GOT3 (cell line): ENCODE measurements at regions not wholly inside any gene's neighbourhood (a gene's known extent, or its start where the extent isn't known, plus 50 kb on each side); places are given as distances from the start of the nearest gene placed in this dataset.
"Not testable (repeated sequence)": the region's sequence is repeated elsewhere in the genome, so short reads cannot be mapped to it uniquely, and the experiment has no call there.

ENCODE experiments used
- DNase-seq: peaks from one replicate; lab custom pipeline; 2025; ENCODE audit warnings: mixed read lengths; lab: John Stamatoyannopoulos, UW

DNA sequence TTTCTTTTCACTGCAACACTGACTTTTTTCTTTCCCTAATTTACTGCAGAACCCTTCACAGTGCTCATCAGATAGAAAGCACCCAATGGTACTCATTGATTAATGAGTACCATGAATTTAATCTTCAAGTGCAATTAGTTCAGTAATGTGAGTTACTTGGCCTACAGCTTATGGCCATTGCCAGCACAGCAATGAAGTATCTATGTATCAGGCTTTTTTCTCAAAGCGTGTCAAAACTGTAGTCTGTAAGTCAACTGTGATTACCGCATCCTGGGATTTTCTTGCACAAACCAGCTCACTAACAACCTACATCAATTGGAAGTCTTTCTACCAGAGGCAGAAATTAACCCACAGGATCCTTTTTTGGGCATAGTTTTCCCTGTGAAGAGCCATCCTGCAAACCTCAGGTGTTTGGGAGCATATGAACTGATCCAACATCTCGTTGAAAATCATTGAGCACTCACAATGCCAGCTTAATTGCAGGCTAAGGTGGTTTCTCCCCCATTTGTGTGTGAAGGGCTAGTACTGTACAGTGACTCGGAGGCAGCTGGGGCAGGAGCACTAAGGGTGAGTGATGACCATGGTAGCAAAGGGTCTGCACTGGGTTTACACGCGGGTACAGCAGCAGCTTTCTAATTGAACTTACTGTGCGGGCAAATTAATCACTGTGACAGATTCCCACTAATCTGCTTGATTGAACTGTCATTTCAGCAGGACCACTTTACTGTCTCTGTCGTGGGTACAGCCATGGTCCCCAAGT lies 619.3 kb downstream of the SNAPC1 start:
- DNase-seq = no peak

DNA sequence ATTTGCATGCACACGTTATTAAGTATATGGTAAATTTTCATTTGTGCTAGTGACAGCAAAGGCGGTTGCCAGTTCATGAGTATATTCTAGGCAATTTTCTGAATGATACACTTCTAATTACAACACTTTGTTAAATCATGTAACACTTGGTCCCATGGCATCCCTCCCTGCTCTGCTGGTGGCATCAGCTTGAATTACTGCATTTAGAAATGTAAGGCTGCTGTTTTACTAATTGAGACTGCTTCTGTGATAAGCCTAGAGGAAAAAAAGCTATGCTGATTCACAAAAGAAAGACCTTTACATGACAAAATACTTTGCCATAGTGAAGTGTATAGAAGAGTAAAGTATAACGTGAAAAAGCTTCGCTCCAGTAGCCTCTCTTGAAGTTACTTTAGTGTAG lies 636.1 kb downstream of the KCNH5 start:
- DNase-seq = no peak

DNA sequence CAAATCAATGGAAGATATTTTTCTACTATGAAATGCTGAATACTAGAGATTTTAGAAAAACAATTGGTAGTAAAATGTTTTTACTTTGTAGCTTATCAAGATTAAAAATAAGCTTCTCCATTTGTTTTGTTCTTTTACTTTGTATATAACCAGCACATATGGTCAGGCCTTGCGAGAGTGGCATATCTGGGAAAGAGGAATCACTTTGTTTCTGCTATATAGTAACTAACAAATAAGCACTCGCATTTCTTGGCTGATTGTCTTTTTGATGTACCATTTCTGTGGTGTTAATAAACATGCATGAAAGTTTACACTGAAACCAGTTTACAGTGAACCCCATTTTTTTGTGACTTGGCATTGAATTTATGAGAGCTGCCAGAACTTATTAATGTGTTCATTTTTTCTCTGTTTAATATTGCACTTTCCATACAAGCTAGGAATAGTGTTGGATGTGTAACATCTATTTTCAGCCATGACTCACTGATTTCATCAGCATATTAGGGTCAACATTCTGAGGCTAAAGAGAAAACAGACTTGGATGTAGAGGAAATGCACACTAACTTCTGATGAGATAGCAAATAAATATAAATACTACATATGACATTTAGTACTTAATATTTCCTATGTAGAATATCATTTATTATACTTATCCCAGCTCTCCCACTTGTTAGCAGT lies 635.5 kb downstream of the KCNH5 start:
- DNase-seq = no peak

DNA sequence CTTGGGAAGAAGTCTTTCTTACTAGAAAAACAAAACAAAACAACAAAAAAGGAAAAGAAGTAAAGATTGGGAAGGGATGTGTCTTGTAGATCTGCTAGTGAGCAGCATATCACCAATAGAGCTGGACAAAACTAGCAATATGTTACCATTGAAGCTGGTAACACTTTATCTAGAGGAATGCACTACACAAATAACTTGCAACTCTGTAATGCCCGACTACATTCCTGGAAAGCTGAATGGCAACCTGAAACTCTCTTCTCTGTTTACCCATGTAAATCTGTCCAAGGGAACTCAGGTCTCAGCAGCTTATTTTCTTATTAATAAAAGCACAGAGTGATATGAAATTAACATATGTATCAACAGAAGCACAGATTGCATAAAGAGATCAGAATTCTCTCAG lies 624.4 kb downstream of the KCNH5 start:
- DNase-seq = no peak

DNA sequence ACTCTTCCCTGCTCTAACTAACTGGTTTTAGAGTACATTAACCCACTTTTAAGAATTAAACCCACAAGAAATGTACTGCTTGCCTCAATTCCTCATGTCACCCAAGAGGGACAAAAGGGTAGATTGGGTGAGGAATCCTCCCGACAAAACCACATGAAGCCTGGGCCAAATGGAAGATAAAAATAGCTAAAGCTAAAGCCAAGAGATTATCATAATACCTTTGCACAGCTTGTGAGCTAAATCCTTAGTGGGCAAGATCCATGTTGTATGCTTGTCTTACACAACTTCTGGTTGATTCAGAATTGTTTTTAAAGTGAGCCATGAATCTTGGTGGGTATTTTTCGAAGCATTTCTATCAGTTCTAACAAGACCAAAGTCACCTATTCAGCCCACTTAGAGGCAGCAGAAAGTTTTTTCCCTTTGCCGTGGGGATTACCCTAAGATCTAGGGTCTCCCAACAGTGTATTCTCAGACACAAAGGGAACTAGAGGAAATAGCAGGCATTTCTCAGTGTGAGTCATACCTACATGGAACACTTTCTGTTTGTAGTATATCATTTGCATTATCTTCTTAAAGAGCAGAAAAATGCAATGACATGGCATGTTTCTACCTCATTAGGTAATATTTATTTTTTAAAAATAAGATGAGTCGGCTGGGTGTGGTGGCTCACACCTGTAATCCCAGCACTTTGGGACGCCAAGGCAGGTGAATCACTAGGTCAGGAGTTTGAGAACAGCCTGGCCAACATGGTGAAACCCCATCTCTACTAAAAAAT lies 616.6 kb downstream of the KCNH5 start:
- no peak for DNase-seq

DNA sequence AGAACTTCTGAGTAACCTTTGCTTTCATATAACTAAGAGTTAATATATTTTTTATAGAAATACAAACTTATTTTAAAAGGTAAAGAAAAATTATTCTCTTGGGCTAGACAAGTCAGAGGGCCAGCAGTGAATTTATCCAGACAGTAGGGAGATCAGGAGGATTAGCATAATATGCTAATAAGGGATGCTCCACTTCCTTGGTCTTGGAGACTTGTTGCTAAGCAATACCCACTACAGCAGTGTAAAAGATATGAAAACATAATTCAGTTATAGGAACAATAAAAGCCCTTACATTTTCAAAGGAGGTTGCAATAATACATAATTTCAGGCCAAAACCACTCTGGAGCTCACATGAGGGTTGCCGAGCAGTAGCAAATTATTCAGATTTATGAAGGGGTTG lies 615.6 kb downstream of the KCNH5 start:
- DNase-seq = no peak

DNA sequence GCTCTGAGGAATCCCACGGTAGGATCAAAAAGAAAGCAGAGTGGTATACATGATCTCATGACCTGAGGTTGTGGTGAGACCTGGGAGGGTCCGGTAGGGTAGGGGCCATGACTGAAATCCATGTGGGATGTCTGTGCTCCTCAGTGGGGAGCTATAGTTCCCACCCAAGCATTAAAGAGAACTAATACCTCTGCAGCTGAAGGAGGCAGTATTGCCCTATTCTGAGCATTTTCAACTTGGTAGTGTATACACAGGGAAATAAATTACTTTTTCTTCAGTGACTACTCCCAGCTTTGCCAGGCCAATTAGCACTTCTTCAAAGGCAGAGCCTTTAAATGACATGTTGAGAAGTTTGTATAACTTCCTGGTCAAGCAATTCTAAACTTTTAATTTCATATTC lies 613.8 kb downstream of the KCNH5 start:
- no peak for DNase-seq

DNA sequence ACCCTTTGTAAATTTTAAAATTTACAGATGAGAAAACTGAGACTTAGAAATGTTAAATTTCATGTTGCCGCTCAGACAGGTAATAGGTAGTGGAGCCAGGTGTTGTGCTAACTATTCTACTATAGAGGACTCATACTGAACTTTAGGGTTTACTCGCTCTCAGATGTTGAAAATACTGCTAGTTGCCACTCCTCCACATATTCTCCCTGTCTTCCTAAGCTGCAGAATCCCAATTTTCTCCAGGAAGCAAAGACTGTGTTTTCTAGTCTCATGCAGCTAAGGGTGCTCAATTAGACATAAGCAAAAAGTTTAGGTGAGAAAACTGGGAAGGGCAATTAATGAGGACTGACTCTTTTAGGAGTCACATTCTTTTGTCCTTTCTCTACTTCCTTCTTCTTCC lies 612.3 kb downstream of the KCNH5 start:
- DNase-seq = no peak

DNA sequence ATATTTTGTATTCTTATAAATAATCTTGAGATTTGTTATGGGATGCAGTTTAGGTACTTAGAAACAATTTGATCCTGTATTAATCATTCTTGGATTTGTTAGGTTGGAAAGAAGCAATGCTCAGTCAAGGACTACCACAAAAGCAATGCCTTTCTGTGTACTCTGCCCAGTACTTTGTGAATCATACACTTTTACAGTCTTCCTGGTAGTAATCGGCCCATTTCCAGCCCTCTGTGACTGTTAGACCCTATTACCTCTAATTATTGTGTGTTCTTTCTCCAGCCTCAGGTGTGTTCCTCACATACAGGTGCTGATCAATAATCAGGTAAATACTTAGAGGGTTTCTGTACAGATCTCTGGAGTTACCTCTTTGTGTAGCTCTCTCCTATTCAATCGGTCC lies 609.0 kb downstream of the KCNH5 start:
- no peak for DNase-seq

DNA sequence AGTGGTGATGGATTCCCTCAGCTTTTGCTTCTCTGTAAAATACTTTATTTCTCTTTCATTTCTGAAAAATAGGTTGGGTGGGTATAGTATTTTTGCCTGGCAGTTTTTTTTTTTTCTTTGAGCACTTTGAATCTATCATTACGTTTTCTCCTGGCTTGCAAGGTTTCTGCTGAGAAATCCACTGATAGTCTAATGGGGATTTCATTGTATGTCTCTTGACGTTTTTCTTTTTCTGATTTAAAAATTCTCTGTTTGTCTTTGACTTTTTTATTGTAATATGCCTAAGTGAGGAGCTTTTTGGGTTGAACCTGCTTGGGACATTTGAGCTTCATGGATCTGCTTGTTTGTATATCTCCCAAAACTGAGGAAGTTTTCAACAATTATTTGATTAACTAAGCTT lies 606.0 kb downstream of the KCNH5 start:
- no peak for DNase-seq

DNA sequence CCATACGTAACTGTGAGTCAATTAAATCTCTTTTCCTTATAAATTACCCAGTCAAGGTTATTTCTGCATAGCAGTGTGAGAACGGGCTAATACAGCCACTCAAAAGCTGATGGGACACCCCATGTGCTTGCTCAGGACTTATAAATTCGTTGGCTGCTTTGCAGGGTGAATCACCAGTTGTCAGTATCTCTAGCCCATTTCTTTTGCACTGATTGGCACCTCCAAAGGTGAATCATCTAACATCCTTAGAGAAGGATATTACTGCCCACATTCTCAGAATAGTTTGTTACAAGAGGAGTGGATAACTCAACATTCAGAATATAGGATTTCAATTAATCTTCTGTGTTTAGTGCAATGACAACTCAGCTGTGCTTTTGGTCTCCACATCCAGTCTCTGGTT lies 601.5 kb downstream of the KCNH5 start:
- DNase-seq = no peak

DNA sequence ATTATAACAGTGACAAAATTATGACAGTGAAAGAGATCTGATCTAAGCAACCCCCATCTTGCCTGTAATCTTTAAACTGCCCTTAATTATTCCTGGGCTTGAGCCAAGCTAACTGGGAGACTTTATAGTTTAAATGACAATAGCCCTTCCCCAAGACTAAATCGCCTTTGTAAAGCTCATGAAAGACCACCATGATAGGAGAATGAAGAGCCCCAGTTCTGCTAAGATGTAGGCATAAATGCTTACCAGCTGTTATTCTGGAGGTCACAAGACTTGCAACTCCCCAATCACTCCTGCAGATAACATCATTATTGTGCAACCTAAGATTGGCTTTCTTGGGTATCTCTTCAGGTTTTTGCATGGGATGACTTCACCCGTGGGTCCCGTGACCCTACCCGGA lies 599.7 kb downstream of the KCNH5 start:
- DNase-seq = no peak

DNA sequence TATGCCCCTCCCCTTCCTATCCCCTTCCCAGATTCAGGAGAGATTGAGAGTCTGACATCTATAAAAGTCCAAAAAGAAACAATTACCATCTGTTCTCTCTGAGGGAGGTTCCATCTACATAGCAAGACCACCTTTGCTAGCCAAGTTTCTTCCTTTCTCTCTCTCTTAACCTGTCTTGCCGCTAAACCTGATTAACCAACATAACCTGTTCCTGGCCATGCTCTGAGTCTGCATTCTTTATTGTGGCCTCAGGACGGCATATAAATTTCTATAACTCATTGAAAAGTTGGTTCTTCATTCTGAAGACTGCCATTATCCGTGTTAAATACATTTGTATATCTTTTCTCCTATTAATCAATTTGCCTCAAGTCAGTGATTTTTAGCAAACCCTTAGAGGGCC lies 594.0 kb downstream of the KCNH5 start:
- no peak for DNase-seq

DNA sequence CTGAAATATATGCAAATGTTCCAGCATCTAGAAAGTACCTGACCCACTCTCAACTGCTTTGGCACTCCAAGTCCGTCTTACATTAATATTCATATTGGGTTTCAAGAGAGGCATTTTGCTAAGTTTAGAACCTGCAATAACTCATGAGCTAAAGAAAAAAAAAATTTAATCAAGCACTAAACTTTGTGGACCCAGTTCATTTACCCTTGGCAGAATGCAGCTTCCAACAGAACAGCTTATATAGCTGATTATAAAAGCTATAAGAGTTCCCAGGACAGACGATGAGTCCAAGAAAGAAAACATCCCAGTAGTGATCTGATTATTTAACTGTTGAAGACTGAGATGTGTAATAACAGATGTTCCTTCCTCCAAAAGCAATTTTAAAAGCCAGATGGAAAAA lies 592.0 kb downstream of the KCNH5 start:
- DNase-seq = no peak

DNA sequence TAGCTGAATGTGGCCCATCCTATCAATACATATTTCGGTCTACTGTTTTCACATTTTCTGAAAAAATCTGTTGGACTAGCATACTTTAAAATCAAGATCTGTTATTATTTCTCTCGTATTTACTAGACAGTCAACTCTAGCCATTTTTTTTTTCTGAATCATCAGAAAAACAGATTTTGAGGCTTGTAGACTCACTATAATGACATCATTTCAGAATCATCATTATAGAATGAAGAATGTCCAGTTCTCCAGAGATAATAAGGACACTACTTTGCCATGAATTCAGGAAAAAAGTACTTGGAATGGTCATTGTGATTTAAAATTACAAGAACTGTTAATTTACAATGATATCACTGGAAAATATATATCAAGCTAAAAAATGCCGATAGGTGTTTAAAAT lies 589.8 kb downstream of the KCNH5 start:
- DNase-seq = no peak

DNA sequence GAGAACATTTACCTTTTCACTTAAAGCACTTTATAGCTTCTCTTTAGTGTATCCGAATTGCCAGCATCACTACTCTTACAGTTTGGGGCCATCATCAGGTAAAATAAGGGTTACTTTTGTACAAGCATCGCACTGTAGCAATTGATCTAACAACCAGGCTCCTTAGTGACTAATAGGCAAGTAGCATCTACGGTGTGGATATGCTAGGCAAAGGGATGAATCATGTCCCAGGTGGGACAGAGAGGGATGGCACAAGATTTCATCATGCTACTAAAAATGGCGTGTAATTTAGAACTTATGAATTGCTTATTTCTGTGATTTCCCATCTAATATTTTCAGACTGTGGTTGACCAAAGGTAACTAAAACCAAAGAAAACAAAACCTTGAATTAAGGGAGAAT lies 582.3 kb downstream of the KCNH5 start:
- no peak for DNase-seq

DNA sequence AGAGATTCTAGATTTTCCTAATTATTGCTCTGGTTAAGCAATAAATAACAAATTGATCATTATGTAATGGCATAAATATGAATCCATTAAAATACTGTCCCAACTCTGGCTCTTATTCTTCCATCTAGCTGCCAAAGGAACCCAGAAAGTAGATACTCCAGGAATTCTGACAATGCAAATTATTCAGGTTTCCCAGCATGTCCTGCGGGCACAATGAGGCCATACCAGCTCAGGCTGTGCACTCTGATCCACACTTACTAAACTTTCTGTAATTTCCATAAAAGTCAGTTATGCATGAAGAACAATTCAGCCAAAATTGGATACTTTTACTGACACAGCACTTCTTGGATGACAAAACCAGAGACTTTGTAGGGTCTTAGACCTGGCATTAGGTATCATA lies 576.3 kb downstream of the KCNH5 start:
- DNase-seq = no peak

DNA sequence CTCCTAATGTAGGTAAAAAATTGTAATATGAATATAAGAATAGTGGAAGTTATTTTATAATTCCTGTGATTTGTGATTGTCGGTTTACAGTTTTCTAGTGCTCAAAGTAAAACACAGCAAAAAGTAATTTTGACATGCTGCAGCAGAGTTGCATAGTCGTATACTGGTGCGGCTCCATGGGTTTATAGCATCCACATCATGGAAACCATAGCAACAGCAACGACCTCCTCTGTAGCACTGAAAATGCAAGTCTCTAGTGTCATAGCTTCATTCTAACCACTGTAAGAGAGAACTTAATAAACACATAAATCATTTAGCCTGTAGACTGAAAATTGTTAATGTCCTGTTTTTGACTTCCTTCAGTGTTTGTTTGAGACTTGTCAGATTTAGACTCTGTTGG lies 574.3 kb downstream of the KCNH5 start:
- DNase-seq = no peak

DNA sequence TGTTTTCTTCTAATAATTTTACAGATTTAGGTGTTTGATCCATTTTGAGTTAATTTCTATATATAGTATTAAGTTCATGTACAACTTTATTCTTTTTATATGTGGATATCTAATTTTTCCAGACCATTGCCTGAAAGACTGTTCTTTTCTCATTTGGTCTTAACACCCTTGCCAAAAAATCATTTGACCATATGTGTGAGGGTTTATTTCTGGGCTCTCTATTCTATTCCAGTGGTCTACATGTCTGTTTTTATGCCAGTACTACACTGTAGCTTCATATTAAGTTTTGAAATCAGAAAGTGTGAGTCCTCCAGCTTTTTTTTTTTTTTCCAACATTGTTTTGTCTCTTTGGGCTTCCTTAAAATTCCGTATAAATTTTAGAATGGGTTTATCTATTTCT lies 554.1 kb downstream of the KCNH5 start:
- DNase-seq = no peak

DNA sequence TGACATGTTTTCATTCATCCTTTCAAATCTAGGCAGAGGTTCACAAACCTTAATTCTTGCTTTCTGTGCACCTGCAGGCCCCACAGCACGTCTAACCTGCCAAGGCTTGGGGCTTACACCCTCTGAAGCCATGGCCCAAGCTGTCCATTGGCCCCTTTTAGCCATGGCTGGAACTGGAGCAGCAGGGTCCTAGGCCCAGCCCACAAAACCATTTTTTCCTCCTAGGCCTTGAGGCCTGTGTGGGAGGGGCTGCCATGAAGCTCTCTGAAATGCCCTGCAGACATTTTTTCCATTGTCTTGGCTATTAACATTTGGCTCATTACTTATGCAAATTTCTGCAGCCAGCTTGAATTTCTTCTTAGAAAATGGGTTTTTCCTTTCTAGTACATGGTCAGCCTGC lies 547.5 kb downstream of the KCNH5 start:
- no peak for DNase-seq

DNA sequence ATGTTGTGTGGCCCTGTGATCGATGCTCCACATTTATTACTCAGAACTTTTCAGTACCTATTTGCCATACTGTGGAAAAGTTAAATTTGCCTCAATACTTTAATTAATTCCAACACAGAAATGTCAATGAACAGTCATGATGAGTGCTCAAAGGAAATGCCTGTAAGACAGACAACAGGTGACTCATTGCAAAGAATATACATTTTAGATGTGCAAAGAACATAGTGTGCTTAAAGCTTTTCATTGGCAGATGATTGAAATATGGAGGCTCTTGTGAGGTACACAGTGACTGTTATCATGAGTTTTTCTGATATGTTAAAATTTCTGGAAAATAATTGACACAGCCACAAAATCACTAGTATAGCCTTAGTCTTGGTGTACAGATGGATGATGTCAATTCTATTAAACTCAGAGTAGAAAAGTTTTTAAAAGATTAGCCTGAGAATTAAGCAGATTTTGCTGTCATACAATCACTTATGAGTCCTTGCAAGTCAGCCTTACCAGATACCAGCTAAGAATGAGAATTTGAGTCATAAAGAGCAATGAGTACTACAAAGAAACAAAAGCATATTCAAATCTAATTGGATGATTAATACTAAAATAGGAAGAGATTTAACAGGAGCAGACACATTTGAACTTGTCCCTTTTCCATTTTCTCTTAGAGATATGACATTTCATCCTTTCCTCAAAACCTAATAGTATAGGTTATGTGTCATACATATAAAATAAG lies 544.1 kb downstream of the KCNH5 start:
- no peak for DNase-seq

DNA sequence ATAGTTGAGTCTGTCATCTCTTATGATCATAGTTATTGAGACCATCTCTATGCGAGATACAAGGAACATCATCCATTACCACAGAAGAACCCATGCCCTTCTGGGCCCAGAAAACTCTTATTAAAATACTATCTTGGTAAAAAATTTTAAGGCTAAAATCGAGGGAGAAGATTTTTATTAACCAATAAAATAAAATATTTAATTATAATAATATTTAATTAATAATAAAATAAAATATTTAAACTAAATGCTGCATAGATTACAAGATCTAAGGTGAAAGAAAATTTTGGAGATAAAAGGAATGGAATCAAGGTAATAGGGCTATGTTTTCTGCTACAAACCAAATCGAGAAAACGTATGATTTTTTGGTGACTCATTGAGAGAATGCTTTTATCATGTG lies 540.2 kb downstream of the KCNH5 start:
- no peak for DNase-seq

DNA sequence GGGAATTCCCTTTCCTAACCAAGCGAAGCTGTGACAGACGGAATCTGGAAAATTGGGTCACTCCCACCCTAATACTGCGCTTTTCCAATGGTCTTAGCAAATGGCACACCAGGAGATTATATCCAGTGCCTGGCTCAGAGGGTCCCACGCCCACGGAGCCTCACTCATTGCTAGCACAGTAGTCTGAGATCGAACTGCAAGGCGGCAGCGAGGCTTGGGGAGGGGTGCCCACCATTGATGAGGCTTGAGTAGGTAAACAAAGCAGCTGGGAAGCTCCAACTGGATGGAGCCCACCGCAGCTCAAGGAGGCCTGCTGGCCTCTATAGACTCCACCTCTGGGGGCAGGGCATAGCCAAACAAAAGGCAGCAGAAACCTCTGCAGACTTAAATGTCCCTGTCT lies 523.9 kb downstream of the KCNH5 start:
- not testable (repeated sequence) for DNase-seq
